ENCODE measurements at regions not wholly inside any gene's neighbourhood (a gene's known extent, or its start where the extent isn't known, plus 50 kb on each side); places are given as distances from the start of the nearest gene placed in this dataset.

GRCh38 chr20:7232796-7233195 lies 465.3 kb downstream of the BMP2 start:
- Histone ChIP-seq H3K4me1 (ENCODE audit: insufficient read depth, low read length) (no peaks in the 10 kb centered on the region), H4K20me1 (ENCODE audit: insufficient read depth, low read length) (no peaks in the 10 kb centered on the region), H3K9me3 (ENCODE audit: low read length) (peaks cover 81% of the 10 kb centered on the region), H3K27ac (ENCODE audit: extremely low read length, insufficient read depth, low read length) (no peak overlapping the region), H3K9ac (ENCODE audit: insufficient read depth, low read depth, low read length) (no peak overlapping the region), H3K36me3 (replicated peaks in 1 of 2; ENCODE audit: control insufficient read depth in 1 of 2, insufficient read depth in 2 of 2, low read length in 2 of 2) (no peaks in the 10 kb centered on the region), H3K79me2 (ENCODE audit: insufficient read depth, low read length) (no peaks in the 10 kb centered on the region), H3K4me2 (ENCODE audit: low read depth, low read length) (no peak overlapping the region), H2AFZ (ENCODE audit: low read length) (no peak overlapping the region), H3K27me3 (ENCODE audit: control insufficient read depth in 1 of 2, insufficient read depth in 2 of 2, low read length in 2 of 2) (no peaks in the 10 kb centered on the region), H3K4me3 (replicated peaks in 1 of 3; ENCODE audit: insufficient read depth in 1 of 3, low read depth in 2 of 3, low read length in 3 of 3) (no peak overlapping the region)
- FAIRE-seq = no peak
- TF ChIP-seq ZNF639 (CRISPR knock-in tag; conservative IDR thresholded peaks at IDR 0.05) (no peak), HOXA3 (CRISPR knock-in tag; IDR thresholded peaks at IDR 0.05) (no peak), HNRNPL (IDR thresholded peaks at IDR 0.05; ENCODE audit: low read depth, low read length) (no peak), ZSCAN5A (CRISPR knock-in tag; IDR thresholded peaks at IDR 0.05; ENCODE audit: borderline replicate concordance) (no peak), SNAI1 (CRISPR knock-in tag; IDR thresholded peaks at IDR 0.05; ENCODE audit: borderline replicate concordance) (no peak), ZFP36 (IDR thresholded peaks at IDR 0.05; ENCODE audit: borderline replicate concordance, low read depth, low read length, partially characterized antibody) (no peak), ZNF232 (CRISPR knock-in tag; IDR thresholded peaks at IDR 0.05; ENCODE audit: borderline replicate concordance) (no peak), DRAP1 (CRISPR knock-in tag; IDR thresholded peaks at IDR 0.05) (no peak), ZNF557 (CRISPR knock-in tag; IDR thresholded peaks at IDR 0.05) (no peak), STAT6 (CRISPR knock-in tag; IDR thresholded peaks at IDR 0.05; ENCODE audit: borderline replicate concordance) (no peak), HMGA1 (CRISPR knock-in tag; conservative IDR thresholded peaks at IDR 0.05) (no peak), ZSCAN30 (CRISPR knock-in tag; IDR thresholded peaks at IDR 0.05) (no peak), SOX5 (CRISPR knock-in tag; IDR thresholded peaks at IDR 0.05; ENCODE audit: borderline replicate concordance) (no peak), MAFG (CRISPR knock-in tag; IDR thresholded peaks at IDR 0.05) (no peak), MIER2 (CRISPR knock-in tag; IDR thresholded peaks at IDR 0.05) (no peak), PAF1 (CRISPR knock-in tag; IDR thresholded peaks at IDR 0.05) (no peak), ZFP90 (CRISPR knock-in tag; IDR thresholded peaks at IDR 0.05; ENCODE audit: borderline replicate concordance) (no peak), GRHL1 (CRISPR knock-in tag; conservative IDR thresholded peaks at IDR 0.05) (no peak), GABPA (IDR thresholded peaks at IDR 0.05; ENCODE audit: low read depth, low read length) (no peak), GABPA (CRISPR knock-in tag; IDR thresholded peaks at IDR 0.05; ENCODE audit: low read depth) (no peak)
- no peak for DNase-seq (ENCODE audit: low spot score)
- WGBS (ENCODE audit: low lambda C conversion rate) = 0% methylated on average over 2 of the region's 2 CpGs
- ChIA-PET POLR2A (no interaction called here), CTCF (ENCODE audit: low intra/inter-chr PET ratio, low total read pairs) (no interaction called here)
- in situ Hi-C loops (cut with HindIII; ENCODE audit: extremely low pct_ligation_motif_present, low pct_unique_long_range_greater_than_20kb) = no loop called here
- no peak for ATAC-seq
- intact Hi-C loops (cut with micrococcal nuclease; ENCODE audit: unreplicated experiment) = no loop called here
- BruUV-seq (replicated peaks) = no TSS peak
